Ovary (tissue), 3 donors: ENCODE measurements at regions not wholly inside any gene's neighbourhood (a gene's known extent, or its start where the extent isn't known, plus 50 kb on each side); places are given as distances from the start of the nearest gene placed in this dataset.

Experiments
- CTCF ChIP-seq, 3 donors: fragments of 450-650 bp in 2 of 3; fragments of 200-600 bp in 1 of 3; IDR thresholded peaks; one replicate each; pipeline versions ENCODE4 v1.5.1 to v1.8.0; 2016 to 2022; ENCODE audit warnings: antibody characterized with exemption in 3 of 3, mild to moderate bottlenecking in 1 of 3
- POLR2A ChIP-seq: fragments of 450-650 bp; IDR thresholded peaks from one replicate; pipeline ENCODE4 v1.6.1; 2017; ENCODE audit warnings: antibody characterized with exemption, mild to moderate bottlenecking, moderate library complexity
- donor health status: DM: no; HTN: no; CAD: no.

GRCh38 chr2:7997279-7997678, 684.6 kb upstream of the ID2 start:
- TF ChIP-seq CTCF (IDR thresholded peaks at IDR 0.05) (no peak), POLR2A (no peak)
